CD4-positive, alpha-beta T cell (primary cell): ENCODE measurements at regions not wholly inside any gene's neighbourhood (a gene's known extent, or its start where the extent isn't known, plus 50 kb on each side); places are given as distances from the start of the nearest gene placed in this dataset.

Experiments
- ATAC-seq: fragments of 200-7000 bp; cut with Tn5 transposase; one replicate; pipeline ENCODE4 v1.10.0; 2022; ENCODE audit warnings: mild to moderate bottlenecking; ENCODE audit not compliant: poor library complexity
- CTCF ChIA-PET: fragments of 350-600 bp; sonication (Branson Sonifier 250); formaldehyde crosslinking; loops from one replicate; lab custom pipeline; 2021; ENCODE audit warnings: antibody characterized with exemption, inconsistent platforms; lab: Charles Lee
- POLR2A ChIA-PET: fragments of 350-600 bp; sonication (Branson Sonifier 250); formaldehyde crosslinking; loops from one replicate; lab custom pipeline; 2021; ENCODE audit warnings: antibody characterized with exemption, inconsistent platforms; lab: Charles Lee
- DNase-seq, 14 experiments: peaks; one replicate each; pipeline ENCODE4 v3.0.0-alpha.2; 2013 to 2020; ENCODE audit warnings: mixed read lengths in 2 of 14
- H3K27ac ChIP-seq, 2 donors: one replicate each; pipeline versions ENCODE4 v1.5.1 to v1.7.0; 2013; ENCODE audit warnings: low read length in 2 of 2, low read depth in 1 of 2, mild to moderate bottlenecking in 1 of 2
- H3K27me3 ChIP-seq, 2 experiments: 1 replicate in 1 of 2; 2 replicates in 1 of 2; pipeline versions ENCODE4 v1.6.1 to v1.7.0; 2013; ENCODE audit warnings: low read length in 2 of 2, control low read depth in 1 of 2, mild to moderate bottlenecking in 1 of 2, moderate library complexity in 1 of 2; ENCODE audit not compliant: insufficient read depth in 2 of 2, control insufficient read depth in 1 of 2
- H3K36me3 ChIP-seq: one replicate; pipeline ENCODE4 v1.6.1; 2013; ENCODE audit warnings: low read length, control low read depth; ENCODE audit not compliant: insufficient read depth
- H3K4me1 ChIP-seq: one replicate; pipeline ENCODE4 v1.6.1; 2013; ENCODE audit warnings: low read length, control low read depth; ENCODE audit not compliant: insufficient read depth
- H3K4me3 ChIP-seq: one replicate; pipeline ENCODE4 v1.5.1; 2013; ENCODE audit warnings: mild to moderate bottlenecking, low read length, moderate library complexity
- H3K9me3 ChIP-seq, 2 experiments: 1 replicate in 1 of 2; 2 replicates in 1 of 2; pipeline versions ENCODE4 v1.6.1 to v1.7.0; 2013; ENCODE audit warnings: low read length in 2 of 2, mild to moderate bottlenecking in 2 of 2, control low read depth in 1 of 2, moderate library complexity in 1 of 2; ENCODE audit not compliant: control insufficient read depth in 1 of 2, insufficient read depth in 1 of 2
- H3K27ac Mint-ChIP-seq: one replicate; pipeline ENCODE4 v1.8.0; 2020; ENCODE audit warnings: mixed read lengths
- H3K27me3 Mint-ChIP-seq: one replicate; pipeline ENCODE4 v1.8.0; 2021; ENCODE audit warnings: mixed read lengths
- H3K36me3 Mint-ChIP-seq: one replicate; pipeline ENCODE4 v1.8.0; 2021; ENCODE audit warnings: low read depth, mixed read lengths
- H3K4me1 Mint-ChIP-seq: one replicate; pipeline ENCODE4 v1.8.0; 2021; ENCODE audit warnings: low read depth, mixed read lengths
- H3K4me3 Mint-ChIP-seq: one replicate; pipeline ENCODE4 v1.8.0; 2020; ENCODE audit warnings: mild to moderate bottlenecking, mixed read lengths
- H3K9me3 Mint-ChIP-seq: one replicate; pipeline ENCODE4 v1.8.0; 2020; ENCODE audit warnings: mixed read lengths
- intact Hi-C, 2 experiments: fragments of 100-400 bp; cut with DNase I in 1 of 2; cut with micrococcal nuclease in 1 of 2; formaldehyde crosslinking; loops; one replicate each; pipeline versions ENCODE4 v1.15.1 to v1.9.0; 2023 to 2025; cut with DNase I, micrococcal nuclease
- TF ChIP-seq, protein P1 (sequence below): fragments of 200-600 bp; IDR thresholded peaks from one replicate; pipeline ENCODE4 v1.8.0; 2022; ENCODE audit warnings: antibody characterized with exemption, mild to moderate bottlenecking

DNA sequence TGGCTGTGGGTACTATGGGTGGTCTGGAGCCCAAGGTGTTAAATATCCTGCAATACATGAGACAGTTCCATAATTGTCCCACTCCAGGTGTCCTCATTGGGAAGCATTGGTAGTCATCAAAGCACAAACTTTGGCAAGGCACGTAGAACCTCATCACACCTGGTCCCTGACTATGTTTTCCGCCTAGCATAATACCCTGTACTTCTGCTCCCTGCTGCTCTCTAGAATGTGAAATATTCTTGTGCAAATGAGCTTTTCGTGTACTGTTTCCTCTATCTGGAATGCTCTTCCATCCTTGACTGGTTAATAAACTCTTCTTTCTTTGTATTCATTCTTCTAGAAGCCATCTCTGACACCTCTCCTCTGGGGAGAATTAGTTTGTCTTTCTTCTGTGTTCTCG lies 103.2 kb downstream of the EBLN2 start:
- no peaks in the 10 kb centered on the region for H3K9me3 ChIP-seq
- H3K4me3 ChIP-seq = no peak overlapping the region
- Mint-ChIP-seq H3K36me3 (no peaks in the 10 kb centered on the region), H3K27ac (no peak overlapping the region), H3K9me3 (no peaks in the 10 kb centered on the region), H3K4me3 (no peak overlapping the region), H3K27me3 (peaks cover 9% of the 10 kb centered on the region), H3K4me1 (no peaks in the 10 kb centered on the region)
- DNase-seq = no peak
- CTCF ChIA-PET = no interaction called here
- H3K27me3 ChIP-seq = no peaks in the 10 kb centered on the region
- TF ChIP-seq, protein P1, sequence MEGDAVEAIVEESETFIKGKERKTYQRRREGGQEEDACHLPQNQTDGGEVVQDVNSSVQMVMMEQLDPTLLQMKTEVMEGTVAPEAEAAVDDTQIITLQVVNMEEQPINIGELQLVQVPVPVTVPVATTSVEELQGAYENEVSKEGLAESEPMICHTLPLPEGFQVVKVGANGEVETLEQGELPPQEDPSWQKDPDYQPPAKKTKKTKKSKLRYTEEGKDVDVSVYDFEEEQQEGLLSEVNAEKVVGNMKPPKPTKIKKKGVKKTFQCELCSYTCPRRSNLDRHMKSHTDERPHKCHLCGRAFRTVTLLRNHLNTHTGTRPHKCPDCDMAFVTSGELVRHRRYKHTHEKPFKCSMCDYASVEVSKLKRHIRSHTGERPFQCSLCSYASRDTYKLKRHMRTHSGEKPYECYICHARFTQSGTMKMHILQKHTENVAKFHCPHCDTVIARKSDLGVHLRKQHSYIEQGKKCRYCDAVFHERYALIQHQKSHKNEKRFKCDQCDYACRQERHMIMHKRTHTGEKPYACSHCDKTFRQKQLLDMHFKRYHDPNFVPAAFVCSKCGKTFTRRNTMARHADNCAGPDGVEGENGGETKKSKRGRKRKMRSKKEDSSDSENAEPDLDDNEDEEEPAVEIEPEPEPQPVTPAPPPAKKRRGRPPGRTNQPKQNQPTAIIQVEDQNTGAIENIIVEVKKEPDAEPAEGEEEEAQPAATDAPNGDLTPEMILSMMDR = no peak
- no peaks in the 10 kb centered on the region for H3K36me3 ChIP-seq
- ATAC-seq = no peak
- H3K4me1 ChIP-seq = no peaks in the 10 kb centered on the region
- H3K27ac ChIP-seq = no peak overlapping the region
- intact Hi-C loops = no loop called here
- POLR2A ChIA-PET = no interaction called here

DNA sequence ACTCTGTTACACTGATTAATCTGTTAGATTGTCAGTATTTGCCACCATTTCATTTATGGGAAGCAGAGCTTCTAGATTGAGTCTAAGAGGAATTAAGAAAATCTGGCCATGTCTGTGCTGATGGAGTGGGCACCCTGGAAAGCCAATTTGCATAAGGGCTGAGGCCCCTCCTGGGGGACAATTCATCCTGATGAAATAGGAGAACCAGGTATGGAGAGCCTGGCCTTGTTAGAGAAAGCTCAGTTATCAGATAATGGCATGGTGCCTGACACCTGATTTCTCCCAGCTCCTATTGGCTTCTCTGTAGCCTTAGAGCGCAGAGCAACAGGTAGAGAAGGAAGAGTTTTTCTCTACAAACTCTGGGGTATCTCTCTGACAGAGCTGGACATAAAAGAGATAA lies 114.2 kb downstream of the EBLN2 start:
- Histone ChIP-seq H3K9me3 (no peaks in the 10 kb centered on the region), H3K4me3 (no peak overlapping the region), H3K27me3 (no peaks in the 10 kb centered on the region), H3K36me3 (no peaks in the 10 kb centered on the region), H3K27ac (no peak overlapping the region), H3K4me1 (no peaks in the 10 kb centered on the region)
- TF ChIP-seq, protein P1 = no peak
- Mint-ChIP-seq H3K9me3 (no peaks in the 10 kb centered on the region), H3K4me1 (no peaks in the 10 kb centered on the region), H3K27ac (no peak overlapping the region), H3K36me3 (no peaks in the 10 kb centered on the region), H3K27me3 (peaks cover 7% of the 10 kb centered on the region), H3K4me3 (no peak overlapping the region)
- no peak for DNase-seq
- no peak for ATAC-seq
- intact Hi-C loops = no loop called here
- CTCF ChIA-PET = interaction anchor here (1.4 kb wide), 1 partner anchor 9 kb away, joined by 4 read pairs; no protein-coding TSS in a partner anchor
- POLR2A ChIA-PET = no interaction called here

DNA sequence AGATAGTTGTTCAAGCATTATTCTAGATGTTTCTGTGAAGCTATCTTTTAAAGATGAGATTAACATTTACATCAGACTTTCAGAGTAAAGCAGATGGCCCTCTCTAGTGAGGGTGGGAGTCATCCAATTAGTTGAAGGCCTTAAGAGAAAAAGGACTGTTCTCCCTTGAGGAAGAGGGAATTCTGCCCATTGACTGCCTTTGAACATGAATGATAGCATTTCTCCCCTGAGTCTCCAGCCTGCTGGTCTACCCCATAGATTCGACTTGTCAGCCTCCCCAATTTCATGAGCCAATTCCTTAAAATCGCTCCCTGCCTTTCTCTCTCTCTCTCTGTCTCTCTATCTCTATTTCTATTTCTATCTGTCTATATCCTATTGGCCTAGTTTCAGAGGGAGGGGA lies 115.5 kb downstream of the EBLN2 start:
- TF ChIP-seq, protein P1 = no peak
- no peak for DNase-seq
- intact Hi-C loops = no loop called here
- H3K9me3 ChIP-seq = no peaks in the 10 kb centered on the region
- CTCF ChIA-PET = no interaction called here
- H3K4me1 ChIP-seq = no peaks in the 10 kb centered on the region
- no peaks in the 10 kb centered on the region for H3K27me3 ChIP-seq
- H3K4me3 ChIP-seq = no peak overlapping the region
- H3K36me3 ChIP-seq = no peaks in the 10 kb centered on the region
- H3K36me3 Mint-ChIP-seq = no peaks in the 10 kb centered on the region
- POLR2A ChIA-PET = no interaction called here
- no peak overlapping the region for H3K4me3 Mint-ChIP-seq
- no peaks in the 10 kb centered on the region for H3K4me1 Mint-ChIP-seq
- peaks cover 3% of the 10 kb centered on the region for H3K27me3 Mint-ChIP-seq
- no peak overlapping the region for H3K27ac Mint-ChIP-seq
- no peaks in the 10 kb centered on the region for H3K9me3 Mint-ChIP-seq
- H3K27ac ChIP-seq = no peak overlapping the region
- no peak for ATAC-seq
